ENCODE measurements at regions not wholly inside any gene's neighbourhood (a gene's known extent, or its start where the extent isn't known, plus 50 kb on each side); places are given as distances from the start of the nearest gene placed in this dataset.

DNA sequence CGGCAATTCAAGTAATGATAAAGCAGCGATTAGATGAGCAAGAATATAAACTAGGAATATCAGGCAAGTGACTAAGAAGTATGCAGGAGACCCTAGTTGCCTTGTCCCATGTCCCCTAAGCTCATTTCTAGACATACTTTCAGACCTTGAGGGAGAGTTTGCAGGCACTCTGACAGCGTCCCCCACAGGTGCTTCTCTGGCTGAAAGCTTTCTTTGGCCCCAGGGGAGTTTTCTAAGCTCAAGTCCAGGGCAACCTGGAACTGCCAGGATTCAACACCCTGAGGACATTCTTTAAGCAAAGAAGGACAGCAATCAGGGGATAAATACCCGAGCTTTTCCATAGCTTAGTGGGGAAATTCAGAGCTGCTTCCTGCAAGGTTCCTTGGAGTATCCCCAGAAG is 308.1 kb upstream of the CHST9 start:
- TF ChIP-seq, protein P1, sequence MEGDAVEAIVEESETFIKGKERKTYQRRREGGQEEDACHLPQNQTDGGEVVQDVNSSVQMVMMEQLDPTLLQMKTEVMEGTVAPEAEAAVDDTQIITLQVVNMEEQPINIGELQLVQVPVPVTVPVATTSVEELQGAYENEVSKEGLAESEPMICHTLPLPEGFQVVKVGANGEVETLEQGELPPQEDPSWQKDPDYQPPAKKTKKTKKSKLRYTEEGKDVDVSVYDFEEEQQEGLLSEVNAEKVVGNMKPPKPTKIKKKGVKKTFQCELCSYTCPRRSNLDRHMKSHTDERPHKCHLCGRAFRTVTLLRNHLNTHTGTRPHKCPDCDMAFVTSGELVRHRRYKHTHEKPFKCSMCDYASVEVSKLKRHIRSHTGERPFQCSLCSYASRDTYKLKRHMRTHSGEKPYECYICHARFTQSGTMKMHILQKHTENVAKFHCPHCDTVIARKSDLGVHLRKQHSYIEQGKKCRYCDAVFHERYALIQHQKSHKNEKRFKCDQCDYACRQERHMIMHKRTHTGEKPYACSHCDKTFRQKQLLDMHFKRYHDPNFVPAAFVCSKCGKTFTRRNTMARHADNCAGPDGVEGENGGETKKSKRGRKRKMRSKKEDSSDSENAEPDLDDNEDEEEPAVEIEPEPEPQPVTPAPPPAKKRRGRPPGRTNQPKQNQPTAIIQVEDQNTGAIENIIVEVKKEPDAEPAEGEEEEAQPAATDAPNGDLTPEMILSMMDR (IDR thresholded peaks at IDR 0.05) = no peak
- no peak for TF ChIP-seq POLR2A (IDR thresholded peaks at IDR 0.05)

Measured in uterus (tissue), 2 donors.